K562 (cell line): ENCODE measurements at regions not wholly inside any gene's neighbourhood (a gene's known extent, or its start where the extent isn't known, plus 50 kb on each side); places are given as distances from the start of the nearest gene placed in this dataset.
A peak's percentile ranks its signal among the peaks of the same experiment; 100 is the strongest.

Experiments used
- ATAC-seq: fragments of 200-7000 bp; cut with Tn5 transposase; 3 replicates; pipeline ENCODE4 v1.9.1; 2020; ENCODE audit warnings: moderate library complexity
- BruUV-seq: library from RNA; stranded (reverse); fragments of 400-500 nt; replicated peaks from 2 replicates; lab custom pipeline; 2021; lab: Mats Ljungman, UMichigan
- CTCF ChIA-PET: fragments of 300-600 bp; formaldehyde crosslinking; extraction: SDS; loops from one replicate; lab custom pipeline; 2021; ENCODE audit warnings: low intra/inter-chr PET ratio; lab: Yijun Ruan, JAX
- POLR2A ChIA-PET: fragments of 300-600, 350-650 bp; sonication (Branson Sonifier 250); formaldehyde crosslinking; extraction: SDS; loops from one replicate; lab custom pipeline; 2021; ENCODE audit warnings: antibody characterized with exemption, inconsistent platforms; lab: Yijun Ruan, JAX
- DNase-seq, 4 experiments: peaks; one replicate each; pipeline versions ENCODE4 v3.0.0 to v3.0.0-alpha.2; 2011 to 2018; ENCODE audit warnings: low spot score in 3 of 4, mixed read lengths in 3 of 4; ENCODE audit errors: extremely low read depth in 1 of 4
- FAIRE-seq: peaks from 2 replicates; lab custom pipeline; 2011; peaks lifted over from hg19 to GRCh38; lab: Jason Lieb, UNC
- H2AFZ ChIP-seq: 2 replicates; pipeline ENCODE4 v1.6.0; 2011; ENCODE audit warnings: low read depth, low read length, control low read depth, inconsistent platforms
- H3K27ac ChIP-seq: fragments of 200-600 bp; 3 replicates; pipeline ENCODE4 v1.8.0; 2011; ENCODE audit warnings: low read depth, mild to moderate bottlenecking, control low read depth, inconsistent platforms, low read length, moderate library complexity, mixed read lengths; ENCODE audit errors: extremely low read depth
- H3K27me3 ChIP-seq, 2 experiments: fragments of 300-600 bp in 1 of 2; 2 replicates in 1 of 2; 3 replicates in 1 of 2; pipeline versions ENCODE4 v1.6.0 to v1.8.0; 2011; ENCODE audit warnings: inconsistent platforms in 2 of 2, low read length in 2 of 2, mild to moderate bottlenecking in 1 of 2, mixed read lengths in 1 of 2, moderate library complexity in 1 of 2; ENCODE audit not compliant: control insufficient read depth in 2 of 2, insufficient read depth in 2 of 2
- H3K36me3 ChIP-seq: fragments of 300-600 bp; 3 replicates; pipeline ENCODE4 v1.8.0; 2011; ENCODE audit warnings: mild to moderate bottlenecking, low read length, inconsistent platforms; ENCODE audit not compliant: control insufficient read depth, insufficient read depth
- H3K4me1 ChIP-seq, 2 experiments: fragments of 200-600 bp in 1 of 2; replicated peaks in 1 of 2; 2 replicates in 1 of 2; 3 replicates in 1 of 2; pipeline versions ENCODE4 v1.5.1 to v1.8.0; 2011; ENCODE audit warnings: inconsistent platforms in 2 of 2, low read length in 2 of 2, mild to moderate bottlenecking in 1 of 2, mixed read lengths in 1 of 2, moderate library complexity in 1 of 2; ENCODE audit not compliant: control insufficient read depth in 2 of 2, insufficient read depth in 2 of 2
- H3K4me2 ChIP-seq: 2 replicates; pipeline ENCODE4 v1.6.1; 2011; ENCODE audit warnings: low read length, control low read depth, inconsistent platforms, mixed read lengths; ENCODE audit not compliant: insufficient read depth
- H3K4me3 ChIP-seq: fragments of 200-600 bp; sonication (generic), shearing (Covaris generic); 2 replicates; pipeline ENCODE4 v1.5.1; 2016; ENCODE audit warnings: control low read depth, inconsistent platforms
- H3K79me2 ChIP-seq: fragments of 200-600 bp; 3 replicates; pipeline ENCODE4 v1.8.0; 2011; ENCODE audit warnings: low read length, inconsistent platforms; ENCODE audit not compliant: control insufficient read depth, insufficient read depth
- H3K9ac ChIP-seq, 2 experiments: 2 replicates each; pipeline versions ENCODE4 v1.6.0 to v1.6.1; 2011; ENCODE audit warnings: low read depth in 2 of 2, low read length in 2 of 2, control low read depth in 1 of 2, inconsistent platforms in 1 of 2, mild to moderate bottlenecking in 1 of 2, mixed read lengths in 1 of 2; ENCODE audit not compliant: insufficient read depth in 1 of 2
- H3K9me1 ChIP-seq: one replicate; pipeline ENCODE4 v1.6.0; 2011; ENCODE audit warnings: inconsistent platforms, mild to moderate bottlenecking, low read length, moderate library complexity; ENCODE audit not compliant: control insufficient read depth, insufficient read depth
- H3K9me3 ChIP-seq: replicated peaks from 2 replicates; pipeline ENCODE4 v1.5.1; 2011; ENCODE audit warnings: low read depth, low read length, inconsistent platforms; ENCODE audit not compliant: control insufficient read depth, insufficient read depth
- H4K20me1 ChIP-seq: replicated peaks from 2 replicates; pipeline ENCODE4 v1.6.1; 2011; ENCODE audit warnings: low read length, inconsistent platforms, mixed read lengths; ENCODE audit not compliant: control insufficient read depth, insufficient read depth
- BRF1 ChIP-seq: IDR thresholded peaks from 3 replicates; pipeline ENCODE4 v1.6.1; 2011; ENCODE audit warnings: borderline replicate concordance, mild to moderate bottlenecking; ENCODE audit not compliant: insufficient read length; ENCODE audit errors: extremely low read depth
- GATAD2A ChIP-seq: fragments of 450-650 bp; IDR thresholded peaks from 2 replicates; pipeline ENCODE4 v1.6.1; 2017
- HNRNPK ChIP-seq: fragments of 200-400 bp; formaldehyde crosslinking; IDR thresholded peaks from one replicate; pipeline ENCODE4 v1.6.1; 2018; ENCODE audit warnings: mild to moderate bottlenecking, low read depth, low read length; ENCODE audit not compliant: poor library complexity, severe bottlenecking
- KLF10 ChIP-seq: fragments of 250-450 bp; sonication (Bioruptor Pico); IDR thresholded peaks from 2 replicates; pipeline ENCODE4 v1.6.1; 2021; ENCODE audit warnings: matching md5 sums
- LCOR ChIP-seq: sonication (generic); formaldehyde crosslinking; IDR thresholded peaks from 2 replicates; pipeline ENCODE4 v1.8.0; 2022; ENCODE audit warnings: mild to moderate bottlenecking, missing genetic modification reagents
- PRMT5 ChIP-seq: sonication (generic); formaldehyde crosslinking; IDR thresholded peaks from 2 replicates; pipeline ENCODE4 v1.5.0; 2020; ENCODE audit warnings: missing genetic modification reagents
- RBM22 ChIP-seq: fragments of 200-400 bp; formaldehyde crosslinking; IDR thresholded peaks from 2 replicates; pipeline ENCODE4 v1.6.1; 2018; ENCODE audit warnings: low read length, low read depth; ENCODE audit not compliant: poor library complexity, severe bottlenecking
- SRSF7 ChIP-seq: fragments of 200-400 bp; formaldehyde crosslinking; optimal IDR thresholded peaks from 2 replicates; pipeline ENCODE3; 2017; ENCODE audit warnings: mild to moderate bottlenecking, low read depth, low read length
- STAT5A ChIP-seq: IDR thresholded peaks from 2 replicates; pipeline ENCODE4 v1.6.1; 2012; ENCODE audit warnings: low read length, inconsistent platforms, borderline replicate concordance
- TAF7 ChIP-seq: fragments of 450-650 bp; IDR thresholded peaks from 2 replicates; pipeline ENCODE4 v1.6.1; 2016; ENCODE audit warnings: missing genetic modification characterization, missing compliant biosample characterization
- YBX1 ChIP-seq: fragments of 450-650 bp; IDR thresholded peaks from 2 replicates; pipeline ENCODE4 v1.7.1; 2016; ENCODE audit warnings: mild to moderate bottlenecking
- ZBTB7A ChIP-seq: IDR thresholded peaks from 2 replicates; pipeline ENCODE4 v1.6.1; 2011; ENCODE audit warnings: low read depth, mild to moderate bottlenecking, low read length, moderate library complexity, borderline replicate concordance; ENCODE audit not compliant: control insufficient read depth
- ZFP36 ChIP-seq: fragments of 150-350 bp; IDR thresholded peaks from 2 replicates; pipeline ENCODE4 v1.6.1; 2018; ENCODE audit warnings: low read length, low read depth; ENCODE audit not compliant: partially characterized antibody
- ZNF146 ChIP-seq: IDR thresholded peaks from one replicate; pipeline ENCODE4 v1.6.1; 2018; ENCODE audit warnings: missing compliant biosample characterization; ENCODE audit not compliant: unreplicated experiment
- ZNF830 ChIP-seq: fragments of 250-450 bp; sonication (Bioruptor Pico); IDR thresholded peaks from 2 replicates; pipeline ENCODE4 v1.5.0; 2021; ENCODE audit warnings: mild to moderate bottlenecking
- WGBS: fragments of 100-300 bp; shearing (Covaris generic); methylation state at CpG from one replicate; pipeline ENCODE4 v1.1.6; 2016; ENCODE audit warnings: low coverage, mixed read lengths; ENCODE audit not compliant: insufficient coverage; ENCODE audit errors: missing lambda C conversion rate; 5-methylcytosine and 5-hydroxymethylcytosine counted together
- in situ Hi-C: fragments of 300-500 bp; cut with MboI; formaldehyde crosslinking; loops from 4 replicates; pipeline ENCODE4 v1.15.0; 2018; ENCODE audit warnings: inconsistent platforms, mixed read lengths
- intact Hi-C: fragments of 100-400 bp; cut with micrococcal nuclease; formaldehyde crosslinking; loops from 2 replicates; pipeline ENCODE4 v1.14.2; 2022
- TF ChIP-seq, protein P1 (sequence below): sonication (generic); formaldehyde crosslinking; IDR thresholded peaks from 2 replicates; pipeline ENCODE4 v1.8.0; 2023; ENCODE audit warnings: missing genetic modification reagents, mild to moderate bottlenecking, borderline replicate concordance

DNA sequence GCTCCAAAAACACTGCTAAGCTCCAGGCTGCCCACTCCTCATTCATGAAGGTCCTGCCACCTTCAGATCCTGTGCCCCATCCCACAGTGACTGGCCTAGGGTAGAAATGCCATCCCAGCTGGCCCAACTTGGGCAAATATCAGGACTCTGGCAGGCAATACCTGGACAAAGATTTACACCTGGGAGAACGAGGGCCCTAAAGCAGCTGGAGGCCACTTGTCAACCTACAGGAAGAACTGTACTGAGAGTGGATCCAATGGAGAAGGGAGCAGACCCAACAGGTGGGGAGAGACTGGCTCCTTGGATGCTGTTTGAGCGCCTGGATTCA lies 57.1 kb upstream of the GATA2 start:
- Histone ChIP-seq H2AFZ (peak overlapping the region; percentile 12; the same call in 1 of the 2 replicates), H3K9ac (peak overlapping the region; percentile 68 to 89; a peak in 3 of 4 replicates), H3K27me3 (no peaks in the 10 kb centered on the region), H3K4me2 (no peak overlapping the region; the same call in none of the 2 replicates), H3K79me2 (no peaks in the 10 kb centered on the region), H4K20me1 (no peaks in the 10 kb centered on the region), H3K9me1 (no peaks in the 10 kb centered on the region), H3K4me3 (no peak overlapping the region), H3K9me3 (no peaks in the 10 kb centered on the region), H3K36me3 (no peaks in the 10 kb centered on the region), H3K4me1 (peaks cover 52 to 61% of the 10 kb centered on the region in 2 experiments), H3K27ac (peak overlapping the region; percentile 80)
- WGBS: 100% methylated on average over 2 of the region's 2 CpGs
- FAIRE-seq (no peak), ATAC-seq (no peak), DNase-seq (no peak)
- POLR2A ChIA-PET: interaction anchor here (0.5 to 1.2 kb wide), 5 partner anchors 24 to 132 kb away, joined by 3 to 4 read pairs (median 3); no protein-coding TSS in a partner anchor
- intact Hi-C loops: no loop called here
- BruUV-seq: no TSS peak
- TF ChIP-seq LCOR (CRISPR knock-in tag): no peak
- no peak for TF ChIP-seq SRSF7
- no peak for TF ChIP-seq ZNF830
- no peak for TF ChIP-seq ZNF146 (CRISPR knock-in tag)
- TF ChIP-seq PRMT5 (CRISPR knock-in tag): no peak
- no peak for TF ChIP-seq RBM22
- no peak for TF ChIP-seq TAF7 (tag)
- TF ChIP-seq, protein P1, sequence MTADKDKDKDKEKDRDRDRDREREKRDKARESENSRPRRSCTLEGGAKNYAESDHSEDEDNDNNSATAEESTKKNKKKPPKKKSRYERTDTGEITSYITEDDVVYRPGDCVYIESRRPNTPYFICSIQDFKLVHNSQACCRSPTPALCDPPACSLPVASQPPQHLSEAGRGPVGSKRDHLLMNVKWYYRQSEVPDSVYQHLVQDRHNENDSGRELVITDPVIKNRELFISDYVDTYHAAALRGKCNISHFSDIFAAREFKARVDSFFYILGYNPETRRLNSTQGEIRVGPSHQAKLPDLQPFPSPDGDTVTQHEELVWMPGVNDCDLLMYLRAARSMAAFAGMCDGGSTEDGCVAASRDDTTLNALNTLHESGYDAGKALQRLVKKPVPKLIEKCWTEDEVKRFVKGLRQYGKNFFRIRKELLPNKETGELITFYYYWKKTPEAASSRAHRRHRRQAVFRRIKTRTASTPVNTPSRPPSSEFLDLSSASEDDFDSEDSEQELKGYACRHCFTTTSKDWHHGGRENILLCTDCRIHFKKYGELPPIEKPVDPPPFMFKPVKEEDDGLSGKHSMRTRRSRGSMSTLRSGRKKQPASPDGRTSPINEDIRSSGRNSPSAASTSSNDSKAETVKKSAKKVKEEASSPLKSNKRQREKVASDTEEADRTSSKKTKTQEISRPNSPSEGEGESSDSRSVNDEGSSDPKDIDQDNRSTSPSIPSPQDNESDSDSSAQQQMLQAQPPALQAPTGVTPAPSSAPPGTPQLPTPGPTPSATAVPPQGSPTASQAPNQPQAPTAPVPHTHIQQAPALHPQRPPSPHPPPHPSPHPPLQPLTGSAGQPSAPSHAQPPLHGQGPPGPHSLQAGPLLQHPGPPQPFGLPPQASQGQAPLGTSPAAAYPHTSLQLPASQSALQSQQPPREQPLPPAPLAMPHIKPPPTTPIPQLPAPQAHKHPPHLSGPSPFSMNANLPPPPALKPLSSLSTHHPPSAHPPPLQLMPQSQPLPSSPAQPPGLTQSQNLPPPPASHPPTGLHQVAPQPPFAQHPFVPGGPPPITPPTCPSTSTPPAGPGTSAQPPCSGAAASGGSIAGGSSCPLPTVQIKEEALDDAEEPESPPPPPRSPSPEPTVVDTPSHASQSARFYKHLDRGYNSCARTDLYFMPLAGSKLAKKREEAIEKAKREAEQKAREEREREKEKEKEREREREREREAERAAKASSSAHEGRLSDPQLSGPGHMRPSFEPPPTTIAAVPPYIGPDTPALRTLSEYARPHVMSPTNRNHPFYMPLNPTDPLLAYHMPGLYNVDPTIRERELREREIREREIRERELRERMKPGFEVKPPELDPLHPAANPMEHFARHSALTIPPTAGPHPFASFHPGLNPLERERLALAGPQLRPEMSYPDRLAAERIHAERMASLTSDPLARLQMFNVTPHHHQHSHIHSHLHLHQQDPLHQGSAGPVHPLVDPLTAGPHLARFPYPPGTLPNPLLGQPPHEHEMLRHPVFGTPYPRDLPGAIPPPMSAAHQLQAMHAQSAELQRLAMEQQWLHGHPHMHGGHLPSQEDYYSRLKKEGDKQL (CRISPR knock-in tag): no peak
- TF ChIP-seq YBX1: no peak
- no peak for TF ChIP-seq BRF1
- no peak for TF ChIP-seq ZFP36
- no peak for TF ChIP-seq STAT5A
- TF ChIP-seq ZBTB7A: no peak
- TF ChIP-seq GATAD2A: no peak
- no peak for TF ChIP-seq HNRNPK
- no peak for TF ChIP-seq KLF10
- CTCF ChIA-PET: no interaction called here
- in situ Hi-C loops: no loop called here
